ENCODE measurements at regions not wholly inside any gene's neighbourhood (a gene's known extent, or its start where the extent isn't known, plus 50 kb on each side); places are given as distances from the start of the nearest gene placed in this dataset.

DNA sequence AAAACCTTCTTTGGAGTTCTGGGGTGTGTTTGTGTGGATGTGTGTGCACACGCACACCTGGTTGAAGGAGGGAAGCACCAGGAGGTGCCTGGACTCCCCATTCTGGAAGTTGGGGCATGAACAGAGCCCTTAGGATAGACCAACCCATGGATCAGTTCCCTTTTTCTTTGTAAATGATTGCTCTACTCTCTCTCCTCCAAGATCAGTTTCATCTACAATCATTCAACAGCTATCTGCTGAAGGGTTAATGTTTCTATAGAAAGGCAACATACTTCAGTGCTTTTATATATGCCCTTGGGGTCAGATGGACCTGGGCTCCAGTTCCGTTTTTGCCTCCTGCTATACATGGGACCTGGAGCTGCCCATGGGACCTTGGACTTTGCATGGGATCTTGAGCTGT, 352.1 kb upstream of the CFAP20DC start:
- POLR2A ChIA-PET, result no interaction called here
- CTCF ChIA-PET, result interaction anchor here (0.6 kb wide), 1 partner anchor 34 kb away, joined by 4 read pairs; no protein-coding TSS in a partner anchor
- DNase-seq (ENCODE audit: extremely low spot score), result no peak
- TF ChIP-seq ZNF384 (IDR thresholded peaks at IDR 0.05) (no peak), FOXA1 (IDR thresholded peaks at IDR 0.05) (no peak)
- TF ChIP-seq, protein P1, sequence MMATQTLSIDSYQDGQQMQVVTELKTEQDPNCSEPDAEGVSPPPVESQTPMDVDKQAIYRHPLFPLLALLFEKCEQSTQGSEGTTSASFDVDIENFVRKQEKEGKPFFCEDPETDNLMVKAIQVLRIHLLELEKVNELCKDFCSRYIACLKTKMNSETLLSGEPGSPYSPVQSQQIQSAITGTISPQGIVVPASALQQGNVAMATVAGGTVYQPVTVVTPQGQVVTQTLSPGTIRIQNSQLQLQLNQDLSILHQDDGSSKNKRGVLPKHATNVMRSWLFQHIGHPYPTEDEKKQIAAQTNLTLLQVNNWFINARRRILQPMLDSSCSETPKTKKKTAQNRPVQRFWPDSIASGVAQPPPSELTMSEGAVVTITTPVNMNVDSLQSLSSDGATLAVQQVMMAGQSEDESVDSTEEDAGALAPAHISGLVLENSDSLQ (IDR thresholded peaks at IDR 0.05), result no peak

DNA sequence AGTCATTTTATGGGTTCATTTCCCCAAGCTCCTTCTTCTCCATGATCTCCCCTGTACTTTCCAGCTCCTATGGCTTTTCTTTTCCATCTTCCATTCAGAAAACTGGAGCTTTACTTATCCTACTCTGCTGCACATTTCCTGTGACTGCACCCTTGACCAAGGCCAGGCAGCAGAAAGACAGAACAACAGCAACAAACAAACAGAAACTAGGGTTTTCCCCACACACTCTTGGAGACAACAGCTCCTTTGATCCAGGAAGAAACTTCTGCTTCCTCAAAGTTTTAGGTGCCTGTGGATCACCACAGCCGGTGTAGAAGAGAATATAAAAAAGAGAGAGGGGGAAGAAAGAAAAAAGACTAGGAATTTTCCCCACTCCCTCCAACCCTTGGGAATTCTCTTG, 342.3 kb upstream of the CFAP20DC start:
- DNase-seq (ENCODE audit: extremely low spot score), result no peak
- ChIA-PET POLR2A (no interaction called here), CTCF (interaction anchor here (0.6 kb wide), 1 partner anchor 568 kb away, joined by 6 read pairs; no protein-coding TSS in a partner anchor)
- TF ChIP-seq, protein P1 (IDR thresholded peaks at IDR 0.05), result no peak
- TF ChIP-seq ARNT (IDR thresholded peaks at IDR 0.05) (no peak), FOXK2 (IDR thresholded peaks at IDR 0.05) (no peak), FOXM1 (IDR thresholded peaks at IDR 0.05; ENCODE audit: borderline replicate concordance) (no peak), SUZ12 (IDR thresholded peaks at IDR 0.05) (no peak), HDGF (IDR thresholded peaks at IDR 0.05; ENCODE audit: borderline replicate concordance) (no peak)

DNA sequence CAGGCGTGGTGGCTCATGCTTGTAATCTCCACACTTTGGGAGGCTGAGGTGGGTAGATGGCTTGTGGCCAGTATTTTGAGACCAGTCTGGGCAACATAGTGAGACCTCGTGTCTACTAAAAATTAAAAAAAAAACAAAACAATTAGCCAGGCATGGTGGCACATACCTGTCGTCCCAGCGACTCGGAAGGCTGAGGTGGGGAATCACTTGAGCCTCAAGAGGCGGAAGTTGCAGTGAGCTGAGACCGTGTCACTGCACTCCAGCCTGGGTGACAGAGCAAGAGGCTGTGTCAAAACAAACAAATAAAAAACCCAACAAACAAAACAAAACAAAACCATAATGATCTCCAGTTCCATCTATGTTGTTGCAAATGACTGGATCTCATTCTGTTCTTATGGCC, 341.3 kb upstream of the CFAP20DC start:
- POLR2A ChIA-PET, result no interaction called here
- TF ChIP-seq, protein P1 (IDR thresholded peaks at IDR 0.05), result no peak
- TF ChIP-seq CTBP1 (IDR thresholded peaks at IDR 0.05; ENCODE audit: borderline replicate concordance) (no peak), SP1 (IDR thresholded peaks at IDR 0.05) (no peak), ZNF384 (IDR thresholded peaks at IDR 0.05) (no peak), ARNT (IDR thresholded peaks at IDR 0.05) (no peak), LEF1 (IDR thresholded peaks at IDR 0.05; ENCODE audit: borderline replicate concordance) (no peak), FOXA1 (IDR thresholded peaks at IDR 0.05) (no peak), SUZ12 (IDR thresholded peaks at IDR 0.05) (no peak), NFRKB (IDR thresholded peaks at IDR 0.05) (no peak), HDGF (IDR thresholded peaks at IDR 0.05; ENCODE audit: borderline replicate concordance) (no peak), TARDBP (IDR thresholded peaks at IDR 0.05) (no peak), ELF4 (IDR thresholded peaks at IDR 0.05) (no peak), FOXM1 (IDR thresholded peaks at IDR 0.05; ENCODE audit: borderline replicate concordance) (no peak), FOXK2 (IDR thresholded peaks at IDR 0.05) (no peak)
- DNase-seq (ENCODE audit: extremely low spot score), result no peak
- CTCF ChIA-PET, result no interaction called here

DNA sequence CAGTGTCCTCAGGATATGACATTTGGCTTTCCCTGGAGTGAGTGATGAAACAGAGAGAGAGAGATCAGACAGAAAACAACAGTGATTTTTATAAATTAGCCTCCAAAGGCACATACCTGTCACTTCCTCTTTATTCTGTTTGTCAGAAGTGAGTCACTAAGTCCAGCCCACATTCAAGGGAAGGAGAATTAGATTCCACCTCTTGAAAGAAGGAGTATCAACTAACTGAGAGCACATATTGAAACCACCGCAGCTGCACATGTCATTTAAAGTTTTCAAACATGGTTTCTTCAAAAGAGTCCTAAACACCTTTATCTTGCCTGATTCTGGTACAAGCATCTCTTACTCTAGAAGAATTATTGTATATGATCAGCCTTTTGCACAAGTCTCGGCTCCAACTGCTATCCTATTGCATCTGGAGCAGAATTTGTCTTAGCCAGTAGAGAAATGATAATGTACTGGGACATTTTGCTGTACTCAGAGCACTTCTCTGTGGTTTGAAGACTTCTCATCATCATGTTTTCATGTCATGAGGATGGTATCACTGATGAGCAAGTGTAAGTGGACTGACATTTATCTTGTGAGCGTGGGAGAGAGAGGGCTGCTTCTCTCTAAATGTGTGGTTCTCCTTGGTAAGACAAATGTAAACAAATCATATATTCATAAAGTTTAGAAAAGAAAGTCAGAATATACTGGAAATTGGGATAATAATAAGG, 338.9 kb upstream of the CFAP20DC start:
- POLR2A ChIA-PET, result no interaction called here
- no peak for DNase-seq (ENCODE audit: extremely low spot score)
- TF ChIP-seq ARNT (IDR thresholded peaks at IDR 0.05), result no peak
- no peak for TF ChIP-seq LEF1 (IDR thresholded peaks at IDR 0.05; ENCODE audit: borderline replicate concordance)
- TF ChIP-seq FOXM1 (IDR thresholded peaks at IDR 0.05; ENCODE audit: borderline replicate concordance), result no peak
- TF ChIP-seq FOXK2 (IDR thresholded peaks at IDR 0.05), result no peak
- TF ChIP-seq TARDBP (IDR thresholded peaks at IDR 0.05), result no peak
- TF ChIP-seq HDGF (IDR thresholded peaks at IDR 0.05; ENCODE audit: borderline replicate concordance), result no peak
- no peak for TF ChIP-seq FOXA1 (IDR thresholded peaks at IDR 0.05)
- TF ChIP-seq ZNF384 (IDR thresholded peaks at IDR 0.05), result no peak
- TF ChIP-seq BHLHE40 (IDR thresholded peaks at IDR 0.05; ENCODE audit: borderline replicate concordance), result no peak
- TF ChIP-seq, protein P1 (IDR thresholded peaks at IDR 0.05), result no peak
- no peak for TF ChIP-seq SUZ12 (IDR thresholded peaks at IDR 0.05)
- no peak for TF ChIP-seq CTBP1 (IDR thresholded peaks at IDR 0.05; ENCODE audit: borderline replicate concordance)
- TF ChIP-seq NFRKB (IDR thresholded peaks at IDR 0.05), result no peak
- TF ChIP-seq SP1 (IDR thresholded peaks at IDR 0.05), result no peak
- CTCF ChIA-PET, result no interaction called here

DNA sequence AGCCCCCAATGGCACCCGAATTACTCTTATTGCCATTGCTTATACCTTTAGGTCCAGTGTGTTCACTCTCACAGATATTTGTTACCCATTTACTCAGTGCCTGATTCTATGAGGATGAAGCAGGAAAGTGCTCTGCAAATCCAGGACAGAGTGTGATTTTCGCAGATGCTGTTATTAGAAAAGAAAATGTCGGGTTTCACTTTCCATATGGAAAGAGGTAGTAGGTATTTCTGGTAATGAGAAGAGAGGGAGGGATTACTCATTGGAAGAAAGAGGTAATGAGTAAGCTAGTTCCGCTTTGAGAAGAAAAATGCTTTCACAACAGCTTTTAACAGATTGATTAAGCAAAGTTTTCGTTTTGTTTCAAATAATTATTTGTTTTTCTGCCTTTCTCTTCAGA, 336.3 kb upstream of the CFAP20DC start:
- POLR2A ChIA-PET, result no interaction called here

More for the DNA sequence above, 336.3 kb upstream of the CFAP20DC start:
- CTCF ChIA-PET, result no interaction called here
- TF ChIP-seq ZNF384 (IDR thresholded peaks at IDR 0.05) (no peak), L3MBTL2 (conservative IDR thresholded peaks at IDR 0.05) (no peak), HDGF (IDR thresholded peaks at IDR 0.05; ENCODE audit: borderline replicate concordance) (no peak), NFRKB (IDR thresholded peaks at IDR 0.05) (no peak), FOXA1 (IDR thresholded peaks at IDR 0.05) (no peak), SUZ12 (IDR thresholded peaks at IDR 0.05) (no peak), FOXK2 (IDR thresholded peaks at IDR 0.05) (no peak), CTBP1 (IDR thresholded peaks at IDR 0.05; ENCODE audit: borderline replicate concordance) (no peak), LEF1 (IDR thresholded peaks at IDR 0.05; ENCODE audit: borderline replicate concordance) (no peak), FOXM1 (IDR thresholded peaks at IDR 0.05; ENCODE audit: borderline replicate concordance) (no peak), SP1 (IDR thresholded peaks at IDR 0.05) (no peak), ELF4 (IDR thresholded peaks at IDR 0.05) (no peak), BHLHE40 (IDR thresholded peaks at IDR 0.05; ENCODE audit: borderline replicate concordance) (no peak), TARDBP (IDR thresholded peaks at IDR 0.05) (no peak), ARNT (IDR thresholded peaks at IDR 0.05) (no peak)
- TF ChIP-seq, protein P1 (IDR thresholded peaks at IDR 0.05), result no peak
- DNase-seq (ENCODE audit: extremely low spot score), result no peak
